IgD-negative memory B cell (primary cell): ENCODE measurements at regions not wholly inside any gene's neighbourhood (a gene's known extent, or its start where the extent isn't known, plus 50 kb on each side); places are given as distances from the start of the nearest gene placed in this dataset.
"Not testable (repeated sequence)": the region's sequence is repeated elsewhere in the genome, so short reads cannot be mapped to it uniquely, and the experiment has no call there.

Experiments used
- H3K27ac Mint-ChIP-seq, 3 donors: one replicate each; pipeline ENCODE4 v1.8.0; 2020 to 2022; ENCODE audit warnings: mild to moderate bottlenecking in 3 of 3, mixed read lengths in 3 of 3, moderate library complexity in 1 of 3
- H3K27me3 Mint-ChIP-seq: one replicate; pipeline ENCODE4 v1.8.0; 2021; ENCODE audit warnings: mixed read lengths
- H3K36me3 Mint-ChIP-seq: one replicate; pipeline ENCODE4 v1.8.0; 2020; ENCODE audit warnings: mild to moderate bottlenecking, mixed read lengths
- H3K4me1 Mint-ChIP-seq, 3 donors: one replicate each; pipeline ENCODE4 v1.8.0; 2020 to 2022; ENCODE audit warnings: mixed read lengths in 3 of 3, mild to moderate bottlenecking in 1 of 3
- H3K4me3 Mint-ChIP-seq, 4 donors: one replicate each; pipeline ENCODE4 v1.8.0; 2020 to 2022; ENCODE audit warnings: mild to moderate bottlenecking in 4 of 4, mixed read lengths in 4 of 4, moderate library complexity in 3 of 4
- H3K9me3 Mint-ChIP-seq, 3 donors: one replicate each; pipeline ENCODE4 v1.8.0; 2020 to 2021; ENCODE audit warnings: mixed read lengths in 3 of 3, mild to moderate bottlenecking in 1 of 3

GRCh38 chr11:98296091-98296880, 724.5 kb upstream of the CNTN5 start:
- H3K4me3 Mint-ChIP-seq = peak overlapping the region in 1 of 4 donors; percentile 41
- H3K9me3 Mint-ChIP-seq = peaks cover 0 to 8% (median 8%) of the 10 kb centered on the region in 3 donors
- no peaks in the 10 kb centered on the region for H3K27me3 Mint-ChIP-seq
- peaks cover 0 to 2% (median 0%) of the 10 kb centered on the region in 3 donors for H3K4me1 Mint-ChIP-seq
- no peak overlapping the region for H3K27ac Mint-ChIP-seq
- H3K36me3 Mint-ChIP-seq = no peaks in the 10 kb centered on the region

- Mint-ChIP-seq H3K36me3 (no peaks in the 10 kb centered on the region), H3K4me1 (peaks cover 0 to 2% (median 0%) of the 10 kb centered on the region in 3 donors), H3K27ac (no peak overlapping the region), H3K9me3 (peaks cover 1 to 4% (median 2%) of the 10 kb centered on the region in 3 donors), H3K27me3 (no peaks in the 10 kb centered on the region), H3K4me3 (no peak overlapping the region)
Observed at GRCh38 chr11:98300719-98301118, 720.0 kb upstream of the CNTN5 start.

GRCh38 chr11:98307827-98308491, 712.8 kb upstream of the CNTN5 start:
- H3K27me3 Mint-ChIP-seq = no peaks in the 10 kb centered on the region
- H3K9me3 Mint-ChIP-seq = peaks cover 0 to 3% (median 2%) of the 10 kb centered on the region in 3 donors
- H3K4me3 Mint-ChIP-seq = no peak overlapping the region
- no peak overlapping the region for H3K27ac Mint-ChIP-seq
- H3K4me1 Mint-ChIP-seq = no peaks in the 10 kb centered on the region
- H3K36me3 Mint-ChIP-seq = no peaks in the 10 kb centered on the region

- H3K27me3 Mint-ChIP-seq, H3K27ac Mint-ChIP-seq, H3K36me3 Mint-ChIP-seq, H3K9me3 Mint-ChIP-seq, H3K4me3 Mint-ChIP-seq, H3K4me1 Mint-ChIP-seq: not testable (repeated sequence)
Observed at GRCh38 chr11:98330306-98330705, 690.4 kb upstream of the CNTN5 start.

GRCh38 chr11:98358551-98358950, 662.2 kb upstream of the CNTN5 start:
- H3K9me3 Mint-ChIP-seq = peaks cover 0 to 5% (median 2%) of the 10 kb centered on the region in 3 donors
- no peak overlapping the region for H3K27ac Mint-ChIP-seq
- no peak overlapping the region for H3K4me3 Mint-ChIP-seq
- H3K36me3 Mint-ChIP-seq = no peaks in the 10 kb centered on the region
- H3K4me1 Mint-ChIP-seq = no peaks in the 10 kb centered on the region
- H3K27me3 Mint-ChIP-seq = no peaks in the 10 kb centered on the region

GRCh38 chr11:98365190-98365589, 655.6 kb upstream of the CNTN5 start:
- Mint-ChIP-seq H3K27me3 (no peaks in the 10 kb centered on the region), H3K9me3 (peaks cover 0 to 5% (median 4%) of the 10 kb centered on the region in 3 donors), H3K4me1 (no peaks in the 10 kb centered on the region), H3K36me3 (no peaks in the 10 kb centered on the region), H3K4me3 (no peak overlapping the region), H3K27ac (no peak overlapping the region)

GRCh38 chr11:98365941-98366340, 654.8 kb upstream of the CNTN5 start:
- H3K9me3 Mint-ChIP-seq = peaks cover 0 to 5% (median 4%) of the 10 kb centered on the region in 3 donors
- no peaks in the 10 kb centered on the region for H3K4me1 Mint-ChIP-seq
- no peaks in the 10 kb centered on the region for H3K36me3 Mint-ChIP-seq
- no peak overlapping the region for H3K4me3 Mint-ChIP-seq
- no peaks in the 10 kb centered on the region for H3K27me3 Mint-ChIP-seq
- no peak overlapping the region for H3K27ac Mint-ChIP-seq

GRCh38 chr11:98390391-98390790, 630.4 kb upstream of the CNTN5 start:
- Mint-ChIP-seq H3K4me3 (no peak overlapping the region), H3K4me1 (no peaks in the 10 kb centered on the region), H3K27me3 (no peaks in the 10 kb centered on the region), H3K27ac (no peak overlapping the region), H3K9me3 (peaks cover 0 to 3% (median 2%) of the 10 kb centered on the region in 3 donors), H3K36me3 (no peaks in the 10 kb centered on the region)

- not testable (repeated sequence) for H3K27ac Mint-ChIP-seq, H3K27me3 Mint-ChIP-seq, H3K9me3 Mint-ChIP-seq, H3K36me3 Mint-ChIP-seq, H3K4me3 Mint-ChIP-seq, H3K4me1 Mint-ChIP-seq
Observed at GRCh38 chr11:98394500-98394899, 626.2 kb upstream of the CNTN5 start.

GRCh38 chr11:98398508-98398907, 622.2 kb upstream of the CNTN5 start:
- Mint-ChIP-seq H3K9me3 (peaks cover 0 to 9% (median 2%) of the 10 kb centered on the region in 3 donors), H3K27ac (no peak overlapping the region), H3K36me3 (no peaks in the 10 kb centered on the region), H3K4me1 (no peaks in the 10 kb centered on the region), H3K4me3 (no peak overlapping the region), H3K27me3 (no peaks in the 10 kb centered on the region)

GRCh38 chr11:98409069-98409468, 611.7 kb upstream of the CNTN5 start:
- Mint-ChIP-seq H3K4me3 (no peak overlapping the region), H3K27me3 (no peaks in the 10 kb centered on the region), H3K27ac (no peak overlapping the region), H3K4me1 (no peaks in the 10 kb centered on the region), H3K9me3 (peaks cover 0 to 5% (median 0%) of the 10 kb centered on the region in 3 donors), H3K36me3 (no peaks in the 10 kb centered on the region)

GRCh38 chr11:98411777-98412176, 609.0 kb upstream of the CNTN5 start:
- Mint-ChIP-seq H3K27me3 (no peaks in the 10 kb centered on the region), H3K4me1 (no peaks in the 10 kb centered on the region), H3K4me3 (no peak overlapping the region), H3K36me3 (no peaks in the 10 kb centered on the region), H3K9me3 (peaks cover 0 to 5% (median 3%) of the 10 kb centered on the region in 3 donors), H3K27ac (no peak overlapping the region)

- Mint-ChIP-seq H3K36me3 (no peaks in the 10 kb centered on the region), H3K27ac (no peak overlapping the region), H3K9me3 (peaks cover 2 to 7% (median 5%) of the 10 kb centered on the region in 3 donors), H3K27me3 (no peaks in the 10 kb centered on the region), H3K4me1 (no peaks in the 10 kb centered on the region), H3K4me3 (no peak overlapping the region)
Observed at GRCh38 chr11:98417256-98417755, 603.4 kb upstream of the CNTN5 start.

- H3K9me3 Mint-ChIP-seq = peaks cover 2 to 10% (median 9%) of the 10 kb centered on the region in 3 donors
Observed at GRCh38 chr11:98423933-98424332, 596.8 kb upstream of the CNTN5 start.

GRCh38 chr11:98424773-98425172, 596.0 kb upstream of the CNTN5 start:
- not testable (repeated sequence) for H3K27ac Mint-ChIP-seq, H3K36me3 Mint-ChIP-seq, H3K4me1 Mint-ChIP-seq, H3K27me3 Mint-ChIP-seq, H3K9me3 Mint-ChIP-seq, H3K4me3 Mint-ChIP-seq

More at GRCh38 chr11:98423933-98424332, 596.8 kb upstream of the CNTN5 start:
- Mint-ChIP-seq H3K4me1 (no peaks in the 10 kb centered on the region), H3K36me3 (no peaks in the 10 kb centered on the region), H3K27me3 (no peaks in the 10 kb centered on the region), H3K4me3 (no peak overlapping the region), H3K27ac (no peak overlapping the region)
